SHP77 (cell line): ENCODE measurements at regions not wholly inside any gene's neighbourhood (a gene's known extent, or its start where the extent isn't known, plus 50 kb on each side); places are given as distances from the start of the nearest gene placed in this dataset.

Experiments used
- DNase-seq, 2 experiments: peaks; one replicate each; lab custom pipeline; 2025; lab: John Stamatoyannopoulos, UW

GRCh38 chr11:15584158-15584557 lies 469.4 kb downstream of the INSC start:
- no peak for DNase-seq

- no peak for DNase-seq
Measured at GRCh38 chr11:15585602-15586331, 471.0 kb downstream of the INSC start.

GRCh38 chr11:15586741-15587473 lies 472.2 kb downstream of the INSC start:
- DNase-seq: no peak

- no peak for DNase-seq
Measured at GRCh38 chr11:15589070-15589626, 474.4 kb downstream of the INSC start.

GRCh38 chr11:15590132-15590531 lies 475.4 kb downstream of the INSC start:
- DNase-seq: no peak

GRCh38 chr11:15591112-15591537 lies 476.4 kb downstream of the INSC start:
- no peak for DNase-seq

- no peak for DNase-seq
Measured at GRCh38 chr11:15594607-15595006, 479.9 kb downstream of the INSC start.

- no peak for DNase-seq
Measured at GRCh38 chr11:15599376-15599775, 484.7 kb downstream of the INSC start.

GRCh38 chr11:15602047-15602446 lies 487.3 kb downstream of the INSC start:
- DNase-seq: no peak

- DNase-seq: no peak
Measured at GRCh38 chr11:15602785-15603567, 488.3 kb downstream of the INSC start.

- no peak for DNase-seq
Measured at GRCh38 chr11:15605094-15605493, 490.4 kb downstream of the INSC start.

GRCh38 chr11:15607361-15608036 lies 492.8 kb downstream of the INSC start:
- no peak for DNase-seq

GRCh38 chr11:15609445-15609844 lies 494.7 kb downstream of the INSC start:
- DNase-seq: no peak

GRCh38 chr11:15610881-15611280 lies 496.2 kb downstream of the INSC start:
- no peak for DNase-seq

GRCh38 chr11:15613251-15613650 lies 498.5 kb downstream of the INSC start:
- DNase-seq: no peak

- DNase-seq: no peak
Measured at GRCh38 chr11:15613789-15614188, 499.1 kb downstream of the INSC start.

- DNase-seq: no peak
Measured at GRCh38 chr11:15615398-15616096, 500.8 kb downstream of the INSC start.

- DNase-seq: no peak
Measured at GRCh38 chr11:15616130-15617105, 501.7 kb downstream of the INSC start.

GRCh38 chr11:15617126-15617525 lies 502.4 kb downstream of the INSC start:
- no peak for DNase-seq

- DNase-seq: no peak
Measured at GRCh38 chr11:15618583-15619032, 503.9 kb downstream of the INSC start.
